GM23338 (cell line): ENCODE measurements at regions not wholly inside any gene's neighbourhood (a gene's known extent, or its start where the extent isn't known, plus 50 kb on each side); places are given as distances from the start of the nearest gene placed in this dataset.

ENCODE experiments used
- ATAC-seq: fragments of 200-7000 bp; cut with Tn5 transposase; 3 replicates; pipeline ENCODE4 v1.9.1; 2020
- DNase-seq: peaks from one replicate; pipeline ENCODE4 v3.0.0-alpha.2; 2015; ENCODE audit warnings: low spot score
- H2AFZ ChIP-seq: fragments of 200-600 bp; sonication (generic); 2 replicates; pipeline ENCODE4 v1.8.0; 2016; ENCODE audit warnings: antibody characterized with exemption, mild to moderate bottlenecking, moderate library complexity
- H3F3A ChIP-seq: fragments of 200-600 bp; sonication (generic); replicated peaks from 2 replicates; pipeline ENCODE4 v1.8.0; 2017; ENCODE audit warnings: antibody characterized with exemption, mixed run types, low read depth
- H3K27ac ChIP-seq: fragments of 200-600 bp; sonication (generic); 2 replicates; pipeline ENCODE4 v1.6.1; 2016; ENCODE audit warnings: low read depth
- H3K27me3 ChIP-seq: fragments of 200-600 bp; sonication (generic); 2 replicates; pipeline ENCODE4 v1.8.0; 2016; ENCODE audit warnings: mild to moderate bottlenecking, mixed run types, moderate library complexity; ENCODE audit not compliant: insufficient read depth
- H3K36me3 ChIP-seq: fragments of 200-600 bp; sonication (generic); 2 replicates; pipeline ENCODE4 v1.8.0; 2016; ENCODE audit warnings: mild to moderate bottlenecking; ENCODE audit not compliant: insufficient read depth
- H3K4me1 ChIP-seq: fragments of 200-600 bp; sonication (generic); 2 replicates; pipeline ENCODE4 v1.8.0; 2016; ENCODE audit warnings: mild to moderate bottlenecking, moderate library complexity; ENCODE audit not compliant: insufficient read depth
- H3K4me2 ChIP-seq: fragments of 200-600 bp; sonication (generic); 2 replicates; pipeline ENCODE4 v1.7.1; 2017; ENCODE audit warnings: mixed run types
- H3K4me3 ChIP-seq: fragments of 200-600 bp; sonication (generic); 2 replicates; pipeline ENCODE4 v1.6.1; 2016; ENCODE audit warnings: mixed run types
- H3K79me2 ChIP-seq: fragments of 200-600 bp; sonication (generic); replicated peaks from 2 replicates; pipeline ENCODE4 v1.8.0; 2017; ENCODE audit warnings: mild to moderate bottlenecking; ENCODE audit not compliant: insufficient read depth
- H3K9me2 ChIP-seq: fragments of 200-600 bp; sonication (generic); 2 replicates; pipeline ENCODE4 v1.8.0; 2017; ENCODE audit not compliant: insufficient read depth
- H4K20me1 ChIP-seq: fragments of 200-600 bp; sonication (generic); replicated peaks from 2 replicates; pipeline ENCODE4 v1.8.0; 2017; ENCODE audit warnings: mild to moderate bottlenecking; ENCODE audit not compliant: insufficient read depth
- H3K27ac Mint-ChIP-seq: 2 replicates; pipeline ENCODE4 v1.8.0; 2020; ENCODE audit warnings: inconsistent platforms, mild to moderate bottlenecking, moderate library complexity, mixed read lengths
- H3K27me3 Mint-ChIP-seq: 3 replicates; pipeline ENCODE4 v1.8.0; 2022; ENCODE audit warnings: low read depth, mild to moderate bottlenecking, moderate library complexity, mixed read lengths, inconsistent platforms; ENCODE audit not compliant: insufficient read depth, poor library complexity
- H3K36me3 Mint-ChIP-seq: 3 replicates; pipeline ENCODE4 v1.8.0; 2021; ENCODE audit warnings: low read depth, mild to moderate bottlenecking, inconsistent platforms, moderate library complexity, mixed read lengths
- H3K4me1 Mint-ChIP-seq: 3 replicates; pipeline ENCODE4 v1.8.0; 2020; ENCODE audit warnings: mild to moderate bottlenecking, inconsistent platforms, mixed read lengths
- H3K4me3 Mint-ChIP-seq: 3 replicates; pipeline ENCODE4 v1.8.0; 2021; ENCODE audit warnings: moderate library complexity, mild to moderate bottlenecking, inconsistent platforms, mixed read lengths
- H3K9me3 Mint-ChIP-seq: 3 replicates; pipeline ENCODE4 v1.8.0; 2020; ENCODE audit warnings: moderate library complexity, mild to moderate bottlenecking, inconsistent platforms, mixed read lengths
- EZH2 ChIP-seq: fragments of 200-600 bp; sonication (generic); IDR thresholded peaks from one replicate; pipeline ENCODE4 v1.8.0; 2017; ENCODE audit warnings: antibody characterized with exemption, mild to moderate bottlenecking, low read depth; ENCODE audit not compliant: unreplicated experiment
- EZH2phosphoT487 ChIP-seq: fragments of 200-600 bp; sonication (generic); IDR thresholded peaks from one replicate; pipeline ENCODE4 v1.8.1; 2018; ENCODE audit warnings: antibody characterized with exemption; ENCODE audit not compliant: unreplicated experiment
- NANOG ChIP-seq: IDR thresholded peaks from 2 replicates; pipeline ENCODE4 v1.6.1; 2016; ENCODE audit warnings: antibody characterized with exemption, borderline replicate concordance
- POLR2AphosphoS5 ChIP-seq: IDR thresholded peaks from 2 replicates; pipeline ENCODE4 v1.6.1; 2016; ENCODE audit warnings: antibody characterized with exemption, low read depth
- STAT1 ChIP-seq: IDR thresholded peaks from one replicate; pipeline ENCODE4 v1.6.1; 2016; ENCODE audit warnings: antibody characterized with exemption; ENCODE audit not compliant: unreplicated experiment
- ZNF114 ChIP-seq: fragments of 250-450 bp; sonication (Bioruptor Pico); IDR thresholded peaks from 2 replicates; pipeline ENCODE4 v1.5.0; 2020; ENCODE audit warnings: mild to moderate bottlenecking, moderate library complexity
- TF ChIP-seq, protein P1 (sequence below): IDR thresholded peaks from 2 replicates; pipeline ENCODE4 v1.6.1; 2016; ENCODE audit warnings: antibody characterized with exemption
- TF ChIP-seq, protein P2 (sequence below), 2 experiments: fragments of 200-600 bp in 1 of 2; sonication (generic) in 1 of 2; conservative IDR thresholded peaks; 2 replicates each; pipeline versions ENCODE4 v1.5.1 to v1.6.1; 2016 to 2017; ENCODE audit warnings: antibody characterized with exemption in 2 of 2, low read depth in 2 of 2, mild to moderate bottlenecking in 2 of 2, moderate library complexity in 1 of 2
- TF ChIP-seq, protein P3 (sequence below): IDR thresholded peaks from one replicate; pipeline ENCODE4 v1.6.1; 2018; ENCODE audit warnings: antibody characterized with exemption; ENCODE audit not compliant: unreplicated experiment
- TF ChIP-seq, protein P4 (sequence below): fragments of 250-450 bp; sonication (Bioruptor Pico); IDR thresholded peaks from 2 replicates; pipeline ENCODE4 v1.5.0; 2020; ENCODE audit warnings: mild to moderate bottlenecking, moderate library complexity

DNA sequence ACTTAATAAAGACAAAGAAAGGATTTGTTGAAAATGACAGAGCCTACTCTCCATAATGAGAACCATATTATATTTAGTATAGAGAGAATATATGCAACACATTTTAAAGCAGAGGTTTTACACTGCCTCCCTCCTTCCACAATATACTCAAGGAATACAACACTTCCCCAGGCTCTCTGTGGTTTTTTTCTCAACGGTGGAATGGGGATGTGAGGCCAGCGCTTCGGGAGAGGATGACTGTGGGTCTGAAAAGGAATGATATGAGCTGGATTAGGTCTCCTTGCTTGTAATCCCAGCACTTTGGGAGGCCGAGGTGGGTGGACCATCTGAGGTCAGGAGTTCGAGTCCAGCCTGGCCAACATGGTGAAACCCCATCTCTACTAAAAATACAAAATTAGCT is 348.7 kb upstream of the KLF3 start:
- TF ChIP-seq POLR2AphosphoS5 (no peak), STAT1 (no peak), EZH2 (no peak), EZH2phosphoT487 (no peak), ZNF114 (no peak), NANOG (no peak)
- TF ChIP-seq, protein P1, sequence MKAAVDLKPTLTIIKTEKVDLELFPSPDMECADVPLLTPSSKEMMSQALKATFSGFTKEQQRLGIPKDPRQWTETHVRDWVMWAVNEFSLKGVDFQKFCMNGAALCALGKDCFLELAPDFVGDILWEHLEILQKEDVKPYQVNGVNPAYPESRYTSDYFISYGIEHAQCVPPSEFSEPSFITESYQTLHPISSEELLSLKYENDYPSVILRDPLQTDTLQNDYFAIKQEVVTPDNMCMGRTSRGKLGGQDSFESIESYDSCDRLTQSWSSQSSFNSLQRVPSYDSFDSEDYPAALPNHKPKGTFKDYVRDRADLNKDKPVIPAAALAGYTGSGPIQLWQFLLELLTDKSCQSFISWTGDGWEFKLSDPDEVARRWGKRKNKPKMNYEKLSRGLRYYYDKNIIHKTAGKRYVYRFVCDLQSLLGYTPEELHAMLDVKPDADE: no peak
- TF ChIP-seq, protein P2, sequence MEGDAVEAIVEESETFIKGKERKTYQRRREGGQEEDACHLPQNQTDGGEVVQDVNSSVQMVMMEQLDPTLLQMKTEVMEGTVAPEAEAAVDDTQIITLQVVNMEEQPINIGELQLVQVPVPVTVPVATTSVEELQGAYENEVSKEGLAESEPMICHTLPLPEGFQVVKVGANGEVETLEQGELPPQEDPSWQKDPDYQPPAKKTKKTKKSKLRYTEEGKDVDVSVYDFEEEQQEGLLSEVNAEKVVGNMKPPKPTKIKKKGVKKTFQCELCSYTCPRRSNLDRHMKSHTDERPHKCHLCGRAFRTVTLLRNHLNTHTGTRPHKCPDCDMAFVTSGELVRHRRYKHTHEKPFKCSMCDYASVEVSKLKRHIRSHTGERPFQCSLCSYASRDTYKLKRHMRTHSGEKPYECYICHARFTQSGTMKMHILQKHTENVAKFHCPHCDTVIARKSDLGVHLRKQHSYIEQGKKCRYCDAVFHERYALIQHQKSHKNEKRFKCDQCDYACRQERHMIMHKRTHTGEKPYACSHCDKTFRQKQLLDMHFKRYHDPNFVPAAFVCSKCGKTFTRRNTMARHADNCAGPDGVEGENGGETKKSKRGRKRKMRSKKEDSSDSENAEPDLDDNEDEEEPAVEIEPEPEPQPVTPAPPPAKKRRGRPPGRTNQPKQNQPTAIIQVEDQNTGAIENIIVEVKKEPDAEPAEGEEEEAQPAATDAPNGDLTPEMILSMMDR (conservative IDR thresholded peaks at IDR 0.05; ENCODE audit: low read depth in 2 of 2): no peak
- TF ChIP-seq, protein P3, sequence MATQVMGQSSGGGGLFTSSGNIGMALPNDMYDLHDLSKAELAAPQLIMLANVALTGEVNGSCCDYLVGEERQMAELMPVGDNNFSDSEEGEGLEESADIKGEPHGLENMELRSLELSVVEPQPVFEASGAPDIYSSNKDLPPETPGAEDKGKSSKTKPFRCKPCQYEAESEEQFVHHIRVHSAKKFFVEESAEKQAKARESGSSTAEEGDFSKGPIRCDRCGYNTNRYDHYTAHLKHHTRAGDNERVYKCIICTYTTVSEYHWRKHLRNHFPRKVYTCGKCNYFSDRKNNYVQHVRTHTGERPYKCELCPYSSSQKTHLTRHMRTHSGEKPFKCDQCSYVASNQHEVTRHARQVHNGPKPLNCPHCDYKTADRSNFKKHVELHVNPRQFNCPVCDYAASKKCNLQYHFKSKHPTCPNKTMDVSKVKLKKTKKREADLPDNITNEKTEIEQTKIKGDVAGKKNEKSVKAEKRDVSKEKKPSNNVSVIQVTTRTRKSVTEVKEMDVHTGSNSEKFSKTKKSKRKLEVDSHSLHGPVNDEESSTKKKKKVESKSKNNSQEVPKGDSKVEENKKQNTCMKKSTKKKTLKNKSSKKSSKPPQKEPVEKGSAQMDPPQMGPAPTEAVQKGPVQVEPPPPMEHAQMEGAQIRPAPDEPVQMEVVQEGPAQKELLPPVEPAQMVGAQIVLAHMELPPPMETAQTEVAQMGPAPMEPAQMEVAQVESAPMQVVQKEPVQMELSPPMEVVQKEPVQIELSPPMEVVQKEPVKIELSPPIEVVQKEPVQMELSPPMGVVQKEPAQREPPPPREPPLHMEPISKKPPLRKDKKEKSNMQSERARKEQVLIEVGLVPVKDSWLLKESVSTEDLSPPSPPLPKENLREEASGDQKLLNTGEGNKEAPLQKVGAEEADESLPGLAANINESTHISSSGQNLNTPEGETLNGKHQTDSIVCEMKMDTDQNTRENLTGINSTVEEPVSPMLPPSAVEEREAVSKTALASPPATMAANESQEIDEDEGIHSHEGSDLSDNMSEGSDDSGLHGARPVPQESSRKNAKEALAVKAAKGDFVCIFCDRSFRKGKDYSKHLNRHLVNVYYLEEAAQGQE: no peak

DNA sequence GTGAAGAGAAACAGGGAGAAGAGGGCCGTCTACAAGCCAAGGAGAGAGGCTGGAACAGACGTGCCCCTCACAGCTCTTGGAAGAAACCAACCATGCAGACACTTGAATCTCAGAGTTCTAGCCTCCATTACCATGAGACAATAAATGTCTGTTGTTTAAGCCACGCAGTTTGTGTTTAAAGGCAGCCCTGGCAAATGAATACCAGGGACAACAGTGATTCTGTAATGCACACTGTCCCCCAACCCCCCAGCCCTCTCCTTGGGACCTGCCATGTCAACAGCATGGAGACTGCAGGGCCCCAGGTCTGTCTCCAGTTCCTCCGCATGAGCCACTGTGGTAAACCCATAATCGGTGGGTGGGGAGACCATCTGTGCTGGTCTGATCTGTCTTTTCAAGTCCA is 348.0 kb upstream of the KLF3 start:
- Mint-ChIP-seq H3K36me3 (no peaks in the 10 kb centered on the region), H3K27ac (no peak overlapping the region), H3K27me3 (no peaks in the 10 kb centered on the region), H3K4me3 (no peak overlapping the region), H3K4me1 (peaks cover 22% of the 10 kb centered on the region), H3K9me3 (peaks cover 3% of the 10 kb centered on the region; the same call in 1 of the 3 replicates)
- H3K4me2 ChIP-seq: no peak overlapping the region
- H4K20me1 ChIP-seq: no peaks in the 10 kb centered on the region
- no peaks in the 10 kb centered on the region for H3K27me3 ChIP-seq
- peaks cover 16% of the 10 kb centered on the region for H3K4me1 ChIP-seq
- no peak for ATAC-seq
- H3F3A ChIP-seq: no peaks in the 10 kb centered on the region
- H3K4me3 ChIP-seq: no peak overlapping the region
- no peak overlapping the region for H2AFZ ChIP-seq
- no peak overlapping the region for H3K27ac ChIP-seq
- DNase-seq: no peak
- H3K36me3 ChIP-seq: no peaks in the 10 kb centered on the region
- 0 out of 2 replicates have a peak, but pooled peaks cover 3% of the 10 kb centered on the region for H3K9me2 ChIP-seq
- no peaks in the 10 kb centered on the region for H3K79me2 ChIP-seq
- no peak for TF ChIP-seq STAT1
- TF ChIP-seq NANOG: no peak
- TF ChIP-seq, protein P4, sequence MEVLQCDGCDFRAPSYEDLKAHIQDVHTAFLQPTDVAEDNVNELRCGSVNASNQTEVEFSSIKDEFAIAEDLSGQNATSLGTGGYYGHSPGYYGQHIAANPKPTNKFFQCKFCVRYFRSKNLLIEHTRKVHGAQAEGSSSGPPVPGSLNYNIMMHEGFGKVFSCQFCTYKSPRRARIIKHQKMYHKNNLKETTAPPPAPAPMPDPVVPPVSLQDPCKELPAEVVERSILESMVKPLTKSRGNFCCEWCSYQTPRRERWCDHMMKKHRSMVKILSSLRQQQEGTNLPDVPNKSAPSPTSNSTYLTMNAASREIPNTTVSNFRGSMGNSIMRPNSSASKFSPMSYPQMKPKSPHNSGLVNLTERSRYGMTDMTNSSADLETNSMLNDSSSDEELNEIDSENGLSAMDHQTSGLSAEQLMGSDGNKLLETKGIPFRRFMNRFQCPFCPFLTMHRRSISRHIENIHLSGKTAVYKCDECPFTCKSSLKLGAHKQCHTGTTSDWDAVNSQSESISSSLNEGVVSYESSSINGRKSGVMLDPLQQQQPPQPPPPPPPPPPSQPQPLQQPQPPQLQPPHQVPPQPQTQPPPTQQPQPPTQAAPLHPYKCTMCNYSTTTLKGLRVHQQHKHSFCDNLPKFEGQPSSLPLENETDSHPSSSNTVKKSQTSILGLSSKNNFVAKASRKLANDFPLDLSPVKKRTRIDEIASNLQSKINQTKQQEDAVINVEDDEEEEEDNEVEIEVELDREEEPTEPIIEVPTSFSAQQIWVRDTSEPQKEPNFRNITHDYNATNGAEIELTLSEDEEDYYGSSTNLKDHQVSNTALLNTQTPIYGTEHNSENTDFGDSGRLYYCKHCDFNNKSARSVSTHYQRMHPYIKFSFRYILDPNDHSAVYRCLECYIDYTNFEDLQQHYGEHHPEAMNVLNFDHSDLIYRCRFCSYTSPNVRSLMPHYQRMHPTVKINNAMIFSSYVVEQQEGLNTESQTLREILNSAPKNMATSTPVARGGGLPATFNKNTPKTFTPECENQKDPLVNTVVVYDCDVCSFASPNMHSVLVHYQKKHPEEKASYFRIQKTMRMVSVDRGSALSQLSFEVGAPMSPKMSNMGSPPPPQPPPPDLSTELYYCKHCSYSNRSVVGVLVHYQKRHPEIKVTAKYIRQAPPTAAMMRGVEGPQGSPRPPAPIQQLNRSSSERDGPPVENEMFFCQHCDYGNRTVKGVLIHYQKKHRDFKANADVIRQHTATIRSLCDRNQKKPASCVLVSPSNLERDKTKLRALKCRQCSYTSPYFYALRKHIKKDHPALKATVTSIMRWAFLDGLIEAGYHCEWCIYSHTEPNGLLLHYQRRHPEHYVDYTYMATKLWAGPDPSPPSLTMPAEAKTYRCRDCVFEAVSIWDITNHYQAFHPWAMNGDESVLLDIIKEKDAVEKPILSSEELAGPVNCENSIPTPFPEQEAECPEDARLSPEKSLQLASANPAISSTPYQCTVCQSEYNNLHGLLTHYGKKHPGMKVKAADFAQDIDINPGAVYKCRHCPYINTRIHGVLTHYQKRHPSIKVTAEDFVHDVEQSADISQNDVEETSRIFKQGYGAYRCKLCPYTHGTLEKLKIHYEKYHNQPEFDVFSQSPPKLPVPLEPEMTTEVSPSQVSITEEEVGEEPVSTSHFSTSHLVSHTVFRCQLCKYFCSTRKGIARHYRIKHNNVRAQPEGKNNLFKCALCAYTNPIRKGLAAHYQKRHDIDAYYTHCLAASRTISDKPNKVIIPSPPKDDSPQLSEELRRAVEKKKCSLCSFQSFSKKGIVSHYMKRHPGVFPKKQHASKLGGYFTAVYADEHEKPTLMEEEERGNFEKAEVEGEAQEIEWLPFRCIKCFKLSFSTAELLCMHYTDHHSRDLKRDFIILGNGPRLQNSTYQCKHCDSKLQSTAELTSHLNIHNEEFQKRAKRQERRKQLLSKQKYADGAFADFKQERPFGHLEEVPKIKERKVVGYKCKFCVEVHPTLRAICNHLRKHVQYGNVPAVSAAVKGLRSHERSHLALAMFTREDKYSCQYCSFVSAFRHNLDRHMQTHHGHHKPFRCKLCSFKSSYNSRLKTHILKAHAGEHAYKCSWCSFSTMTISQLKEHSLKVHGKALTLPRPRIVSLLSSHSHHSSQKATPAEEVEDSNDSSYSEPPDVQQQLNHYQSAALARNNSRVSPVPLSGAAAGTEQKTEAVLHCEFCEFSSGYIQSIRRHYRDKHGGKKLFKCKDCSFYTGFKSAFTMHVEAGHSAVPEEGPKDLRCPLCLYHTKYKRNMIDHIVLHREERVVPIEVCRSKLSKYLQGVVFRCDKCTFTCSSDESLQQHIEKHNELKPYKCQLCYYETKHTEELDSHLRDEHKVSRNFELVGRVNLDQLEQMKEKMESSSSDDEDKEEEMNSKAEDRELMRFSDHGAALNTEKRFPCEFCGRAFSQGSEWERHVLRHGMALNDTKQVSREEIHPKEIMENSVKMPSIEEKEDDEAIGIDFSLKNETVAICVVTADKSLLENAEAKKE (CRISPR knock-in tag): no peak

More for the DNA sequence above, 348.7 kb upstream of the KLF3 start:
- no peaks in the 10 kb centered on the region for H3K79me2 ChIP-seq
- no peak overlapping the region for H2AFZ ChIP-seq
- H3K27me3 ChIP-seq: no peaks in the 10 kb centered on the region
- no peak for ATAC-seq
- H3K27ac ChIP-seq: no peak overlapping the region
- peaks cover 3% of the 10 kb centered on the region; the same call in 1 of the 3 replicates for H3K9me3 Mint-ChIP-seq
- no peaks in the 10 kb centered on the region for H3K36me3 ChIP-seq
- H3K27ac Mint-ChIP-seq: no peak overlapping the region
- no peaks in the 10 kb centered on the region for H3K27me3 Mint-ChIP-seq
- no peak overlapping the region for H3K4me3 ChIP-seq
- H3K4me1 Mint-ChIP-seq: peaks cover 28% of the 10 kb centered on the region
- no peaks in the 10 kb centered on the region for H4K20me1 ChIP-seq
- DNase-seq: no peak
- H3K4me3 Mint-ChIP-seq: no peak overlapping the region
- no peak overlapping the region for H3K4me2 ChIP-seq
- H3K4me1 ChIP-seq: peaks cover 21% of the 10 kb centered on the region
- H3F3A ChIP-seq: no peaks in the 10 kb centered on the region
- H3K36me3 Mint-ChIP-seq: no peaks in the 10 kb centered on the region
- 0 out of 2 replicates have a peak, but pooled peaks cover 3% of the 10 kb centered on the region for H3K9me2 ChIP-seq
